Endothelial cell of umbilical vein (primary cell): ENCODE measurements at regions not wholly inside any gene's neighbourhood (a gene's known extent, or its start where the extent isn't known, plus 50 kb on each side); places are given as distances from the start of the nearest gene placed in this dataset.

Experiments used
- BruUV-seq: library from RNA; stranded (reverse); fragments of 400-500 nt; replicated peaks from 2 replicates; lab custom pipeline; 2021; lab: Mats Ljungman, UMichigan
- CTCF ChIA-PET: fragments of 300-600, 350-600 bp; sonication (Branson Sonifier 250); formaldehyde crosslinking; loops from one replicate; lab custom pipeline; 2021; ENCODE audit warnings: antibody characterized with exemption, inconsistent platforms; lab: Charles Lee
- POLR2A ChIA-PET: fragments of 300-600, 350-600 bp; sonication (Branson Sonifier 250); formaldehyde crosslinking; loops from one replicate; lab custom pipeline; 2021; ENCODE audit warnings: antibody characterized with exemption, inconsistent platforms; lab: Charles Lee
- DNase-seq: peaks from one replicate; pipeline ENCODE4 v3.0.0-alpha.2; 2011; ENCODE audit warnings: low read depth, low spot score
- FAIRE-seq: peaks from 2 replicates; lab custom pipeline; 2011; peaks lifted over from hg19 to GRCh38; lab: Jason Lieb, UNC
- H2AFZ ChIP-seq: 2 replicates; pipeline ENCODE4 v1.6.0; 2012; ENCODE audit warnings: low read depth, low read length, control low read depth, inconsistent platforms
- H3K27ac ChIP-seq: 2 replicates; pipeline ENCODE4 v1.5.1; 2011; ENCODE audit warnings: low read depth, mild to moderate bottlenecking, control low read depth, low read length, moderate library complexity; ENCODE audit not compliant: insufficient read depth
- H3K27me3 ChIP-seq, 2 experiments: 2 replicates each; pipeline versions ENCODE4 v1.6.0 to v1.6.1; 2011; ENCODE audit warnings: low read length in 2 of 2, mixed read lengths in 1 of 2; ENCODE audit not compliant: control insufficient read depth in 2 of 2, insufficient read depth in 2 of 2
- H3K36me3 ChIP-seq, 2 experiments: 2 replicates in 1 of 2; 3 replicates in 1 of 2; pipeline ENCODE4 v1.5.1; 2011; ENCODE audit warnings: low read length in 2 of 2, mild to moderate bottlenecking in 1 of 2, moderate library complexity in 1 of 2; ENCODE audit not compliant: control insufficient read depth in 2 of 2, insufficient read depth in 2 of 2; ENCODE audit errors: extremely low read depth in 1 of 2
- H3K4me1 ChIP-seq: 3 replicates; pipeline ENCODE4 v1.5.1; 2011; ENCODE audit warnings: mild to moderate bottlenecking, low read length; ENCODE audit not compliant: control insufficient read depth, insufficient read depth; ENCODE audit errors: extremely low read depth
- H3K4me2 ChIP-seq: 2 replicates; pipeline ENCODE4 v1.6.1; 2011; ENCODE audit warnings: low read length, control low read depth, mixed read lengths; ENCODE audit not compliant: insufficient read depth
- H3K4me3 ChIP-seq, 3 experiments: fragments of 200-600 bp in 1 of 3; sonication (generic), shearing (Covaris generic) in 1 of 3; replicated peaks in 1 of 3; 2 replicates each; pipeline ENCODE4 v1.5.1; 2011 to 2016; ENCODE audit warnings: control low read depth in 3 of 3, low read length in 3 of 3, mild to moderate bottlenecking in 2 of 3, inconsistent platforms in 1 of 3, low read depth in 1 of 3, moderate library complexity in 1 of 3; ENCODE audit not compliant: insufficient read depth in 1 of 3
- H3K79me2 ChIP-seq: 2 replicates; pipeline ENCODE4 v1.6.0; 2012; ENCODE audit warnings: low read length, inconsistent platforms; ENCODE audit not compliant: control insufficient read depth, insufficient read depth
- H3K9ac ChIP-seq: replicated peaks from 2 replicates; pipeline ENCODE3; 2011; ENCODE audit warnings: low read length, control low read depth; ENCODE audit not compliant: insufficient read depth; ENCODE audit errors: extremely low read depth
- H3K9me1 ChIP-seq: replicated peaks from 3 replicates; pipeline ENCODE4 v1.6.0; 2011; ENCODE audit warnings: mild to moderate bottlenecking, low read length; ENCODE audit not compliant: control insufficient read depth, insufficient read depth; ENCODE audit errors: extremely low read depth
- H3K9me3 ChIP-seq: replicated peaks from 2 replicates; pipeline ENCODE4 v1.5.1; 2012; ENCODE audit warnings: low read length, inconsistent platforms; ENCODE audit not compliant: control insufficient read depth, insufficient read depth
- H4K20me1 ChIP-seq: replicated peaks from 2 replicates; pipeline ENCODE3; 2011; ENCODE audit warnings: mild to moderate bottlenecking, low read length; ENCODE audit not compliant: control insufficient read depth, insufficient read depth; ENCODE audit errors: extremely low read depth
- EZH2 ChIP-seq: IDR thresholded peaks from 2 replicates; pipeline ENCODE4 v1.6.1; 2012; ENCODE audit warnings: borderline replicate concordance, low read depth, mild to moderate bottlenecking, moderate library complexity, low read length, inconsistent platforms; ENCODE audit not compliant: severe bottlenecking
- GATA2 ChIP-seq: IDR thresholded peaks from 2 replicates; pipeline ENCODE4 v1.7.0; 2011; ENCODE audit warnings: low read depth, mild to moderate bottlenecking, moderate library complexity, mixed read lengths, low read length; ENCODE audit not compliant: insufficient read length, insufficient read depth
- JUN ChIP-seq: IDR thresholded peaks from 2 replicates; pipeline ENCODE4 v1.6.1; 2011; ENCODE audit warnings: borderline replicate concordance, low read depth; ENCODE audit not compliant: insufficient read length, insufficient read depth
- MYC ChIP-seq: IDR thresholded peaks from one replicate; pipeline ENCODE4 v1.6.1; 2011; ENCODE audit warnings: mild to moderate bottlenecking, low read depth, low read length
- POLR2A ChIP-seq: IDR thresholded peaks from 2 replicates; pipeline ENCODE4 v1.6.1; 2012; ENCODE audit warnings: low read depth, mild to moderate bottlenecking, control low read depth, low read length
- POLR2AphosphoS5 ChIP-seq: IDR thresholded peaks from 2 replicates; pipeline ENCODE4 v1.6.1; 2012; ENCODE audit warnings: low read depth, mild to moderate bottlenecking, control low read depth, low read length, moderate library complexity; ENCODE audit not compliant: insufficient read depth
- dilution Hi-C: fragments of 300-500 bp; cut with MboI; formaldehyde crosslinking; loops from one replicate; pipeline ENCODE4 v1.15.0; 2019; ENCODE audit warnings: low sequenced_read_pairs; ENCODE audit not compliant: extremely low pct_ligation_motif_present
- intact Hi-C: fragments of 100-400 bp; cut with micrococcal nuclease; formaldehyde crosslinking; loops from one replicate; pipeline ENCODE4 v1.10.0; 2022
- TF ChIP-seq, protein P1 (sequence below), 2 donors: IDR thresholded peaks; 1 replicate in 1 of 2; 2 replicates in 1 of 2; pipeline ENCODE4 v1.5.1; 2011; ENCODE audit warnings: low read length in 2 of 2, mild to moderate bottlenecking in 2 of 2, moderate library complexity in 2 of 2, control low read depth in 1 of 2, inconsistent platforms in 1 of 2, low read depth in 1 of 2; ENCODE audit not compliant: insufficient read depth in 1 of 2; ENCODE audit errors: extremely low read depth in 1 of 2
- TF ChIP-seq, protein P2 (sequence below): IDR thresholded peaks from 2 replicates; pipeline ENCODE4 v1.6.1; 2011; ENCODE audit not compliant: insufficient read depth, insufficient read length

- TF ChIP-seq POLR2A (no peak), MYC (no peak), GATA2 (no peak), EZH2 (no peak), POLR2AphosphoS5 (no peak), JUN (no peak)
- TF ChIP-seq, protein P1, sequence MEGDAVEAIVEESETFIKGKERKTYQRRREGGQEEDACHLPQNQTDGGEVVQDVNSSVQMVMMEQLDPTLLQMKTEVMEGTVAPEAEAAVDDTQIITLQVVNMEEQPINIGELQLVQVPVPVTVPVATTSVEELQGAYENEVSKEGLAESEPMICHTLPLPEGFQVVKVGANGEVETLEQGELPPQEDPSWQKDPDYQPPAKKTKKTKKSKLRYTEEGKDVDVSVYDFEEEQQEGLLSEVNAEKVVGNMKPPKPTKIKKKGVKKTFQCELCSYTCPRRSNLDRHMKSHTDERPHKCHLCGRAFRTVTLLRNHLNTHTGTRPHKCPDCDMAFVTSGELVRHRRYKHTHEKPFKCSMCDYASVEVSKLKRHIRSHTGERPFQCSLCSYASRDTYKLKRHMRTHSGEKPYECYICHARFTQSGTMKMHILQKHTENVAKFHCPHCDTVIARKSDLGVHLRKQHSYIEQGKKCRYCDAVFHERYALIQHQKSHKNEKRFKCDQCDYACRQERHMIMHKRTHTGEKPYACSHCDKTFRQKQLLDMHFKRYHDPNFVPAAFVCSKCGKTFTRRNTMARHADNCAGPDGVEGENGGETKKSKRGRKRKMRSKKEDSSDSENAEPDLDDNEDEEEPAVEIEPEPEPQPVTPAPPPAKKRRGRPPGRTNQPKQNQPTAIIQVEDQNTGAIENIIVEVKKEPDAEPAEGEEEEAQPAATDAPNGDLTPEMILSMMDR (IDR thresholded peaks at IDR 0.05; ENCODE audit: extremely low read depth in 1 of 2, insufficient read depth in 1 of 2, low read depth in 1 of 2, low read length in 2 of 2) = no peak
- no peak overlapping the region for H2AFZ ChIP-seq
- intact Hi-C loops (no loop called here), dilution Hi-C loops (no loop called here)
- H3K4me2 ChIP-seq = no peak overlapping the region
- no peaks in the 10 kb centered on the region for H3K9me3 ChIP-seq
- no peaks in the 10 kb centered on the region for H4K20me1 ChIP-seq
- no peaks in the 10 kb centered on the region for H3K27me3 ChIP-seq
- no peak overlapping the region for H3K4me3 ChIP-seq
- ChIA-PET CTCF (no interaction called here), POLR2A (no interaction called here)
- FAIRE-seq (no peak), DNase-seq (no peak)
- no peak overlapping the region for H3K9ac ChIP-seq
- H3K27ac ChIP-seq = no peak overlapping the region
- BruUV-seq = no TSS peak
- H3K79me2 ChIP-seq = no peaks in the 10 kb centered on the region
- H3K4me1 ChIP-seq = no peaks in the 10 kb centered on the region
- H3K36me3 ChIP-seq = no peaks in the 10 kb centered on the region
- H3K9me1 ChIP-seq = no peaks in the 10 kb centered on the region
Observed at GRCh38 chr12:131464081-131464480, 246.8 kb upstream of the SFSWAP start.

DNA sequence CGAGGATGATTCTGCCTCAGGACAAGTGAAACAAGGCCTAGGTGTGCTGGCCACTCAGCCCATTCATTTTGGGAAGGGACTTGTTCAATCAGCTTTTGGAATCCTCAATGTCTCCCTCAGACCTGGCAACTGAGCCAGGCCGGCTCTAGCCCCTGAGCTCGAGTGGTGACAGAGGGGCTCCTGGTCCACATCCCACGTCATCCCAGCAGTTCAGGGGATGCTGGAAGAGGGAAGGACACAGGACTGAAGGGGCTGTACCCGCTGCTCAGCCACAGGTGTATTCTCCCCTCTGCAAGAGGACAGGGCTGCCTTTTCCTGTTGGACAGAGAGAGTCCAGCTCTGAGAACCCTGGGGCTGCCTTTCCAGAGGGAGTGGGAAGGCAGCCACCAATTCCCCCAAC, 244.6 kb upstream of the SFSWAP start:
- H2AFZ ChIP-seq = no peak overlapping the region
- ChIA-PET CTCF (no interaction called here), POLR2A (no interaction called here)
- FAIRE-seq (no peak), DNase-seq (no peak)
- H3K27me3 ChIP-seq = no peaks in the 10 kb centered on the region
- no peaks in the 10 kb centered on the region for H3K4me1 ChIP-seq
- dilution Hi-C loops = no loop called here
- H3K9ac ChIP-seq = no peak overlapping the region
- H3K27ac ChIP-seq = no peak overlapping the region
- no TSS peak for BruUV-seq
- H3K9me1 ChIP-seq = no peaks in the 10 kb centered on the region
- no peak overlapping the region for H3K4me3 ChIP-seq
- no peak overlapping the region for H3K4me2 ChIP-seq
- no peaks in the 10 kb centered on the region for H3K79me2 ChIP-seq
- no peaks in the 10 kb centered on the region for H3K36me3 ChIP-seq
- no peaks in the 10 kb centered on the region for H4K20me1 ChIP-seq
- no peaks in the 10 kb centered on the region for H3K9me3 ChIP-seq
- TF ChIP-seq, protein P2, sequence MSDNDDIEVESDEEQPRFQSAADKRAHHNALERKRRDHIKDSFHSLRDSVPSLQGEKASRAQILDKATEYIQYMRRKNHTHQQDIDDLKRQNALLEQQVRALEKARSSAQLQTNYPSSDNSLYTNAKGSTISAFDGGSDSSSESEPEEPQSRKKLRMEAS = no peak
- TF ChIP-seq EZH2 (no peak), POLR2A (no peak), GATA2 (no peak), POLR2AphosphoS5 (no peak)
- intact Hi-C loops = no loop called here
